Chondrocyte (in vitro differentiated cells): ENCODE measurements at regions not wholly inside any gene's neighbourhood (a gene's known extent, or its start where the extent isn't known, plus 50 kb on each side); places are given as distances from the start of the nearest gene placed in this dataset.

Experiments used
- DNase-seq: peaks from one replicate; pipeline ENCODE4 v3.0.0; 2021; ENCODE audit warnings: mixed read lengths, low spot score
- H3K27ac Mint-ChIP-seq: one replicate; pipeline ENCODE4 v1.8.0; 2021; ENCODE audit warnings: mild to moderate bottlenecking, moderate library complexity, mixed read lengths; ENCODE audit not compliant: unreplicated experiment
- H3K27me3 Mint-ChIP-seq: 2 replicates; pipeline ENCODE4 v1.8.0; 2021; ENCODE audit warnings: low read depth, mixed read lengths
- H3K36me3 Mint-ChIP-seq: 2 replicates; pipeline ENCODE4 v1.8.0; 2021; ENCODE audit warnings: low read depth, mixed read lengths
- H3K4me1 Mint-ChIP-seq: 2 replicates; pipeline ENCODE4 v1.8.0; 2021; ENCODE audit warnings: low read depth, mild to moderate bottlenecking, mixed read lengths
- H3K4me3 Mint-ChIP-seq: one replicate; pipeline ENCODE4 v1.8.0; 2021; ENCODE audit warnings: mild to moderate bottlenecking, moderate library complexity, mixed read lengths; ENCODE audit not compliant: unreplicated experiment
- H3K9me3 Mint-ChIP-seq: 2 replicates; pipeline ENCODE4 v1.8.0; 2021; ENCODE audit warnings: low read depth, mixed read lengths
- TF ChIP-seq, protein P1 (sequence below): fragments of 200-600 bp; sonication (generic); IDR thresholded peaks from 2 replicates; pipeline ENCODE4 v1.5.0; 2021; ENCODE audit warnings: antibody characterized with exemption, mild to moderate bottlenecking, moderate library complexity

- no peaks in the 10 kb centered on the region for H3K36me3 Mint-ChIP-seq
- peaks cover 14% of the 10 kb centered on the region for H3K9me3 Mint-ChIP-seq
- H3K4me1 Mint-ChIP-seq: no peaks in the 10 kb centered on the region
- H3K4me3 Mint-ChIP-seq: no peak overlapping the region
- peak; percentile 59 for DNase-seq
- no peak overlapping the region for H3K27ac Mint-ChIP-seq
- H3K27me3 Mint-ChIP-seq: peaks cover 2% of the 10 kb centered on the region
- TF ChIP-seq, protein P1, sequence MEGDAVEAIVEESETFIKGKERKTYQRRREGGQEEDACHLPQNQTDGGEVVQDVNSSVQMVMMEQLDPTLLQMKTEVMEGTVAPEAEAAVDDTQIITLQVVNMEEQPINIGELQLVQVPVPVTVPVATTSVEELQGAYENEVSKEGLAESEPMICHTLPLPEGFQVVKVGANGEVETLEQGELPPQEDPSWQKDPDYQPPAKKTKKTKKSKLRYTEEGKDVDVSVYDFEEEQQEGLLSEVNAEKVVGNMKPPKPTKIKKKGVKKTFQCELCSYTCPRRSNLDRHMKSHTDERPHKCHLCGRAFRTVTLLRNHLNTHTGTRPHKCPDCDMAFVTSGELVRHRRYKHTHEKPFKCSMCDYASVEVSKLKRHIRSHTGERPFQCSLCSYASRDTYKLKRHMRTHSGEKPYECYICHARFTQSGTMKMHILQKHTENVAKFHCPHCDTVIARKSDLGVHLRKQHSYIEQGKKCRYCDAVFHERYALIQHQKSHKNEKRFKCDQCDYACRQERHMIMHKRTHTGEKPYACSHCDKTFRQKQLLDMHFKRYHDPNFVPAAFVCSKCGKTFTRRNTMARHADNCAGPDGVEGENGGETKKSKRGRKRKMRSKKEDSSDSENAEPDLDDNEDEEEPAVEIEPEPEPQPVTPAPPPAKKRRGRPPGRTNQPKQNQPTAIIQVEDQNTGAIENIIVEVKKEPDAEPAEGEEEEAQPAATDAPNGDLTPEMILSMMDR: no peak
Observed at GRCh38 chr5:2250365-2250950, 367.7 kb upstream of the IRX4 start.

DNA sequence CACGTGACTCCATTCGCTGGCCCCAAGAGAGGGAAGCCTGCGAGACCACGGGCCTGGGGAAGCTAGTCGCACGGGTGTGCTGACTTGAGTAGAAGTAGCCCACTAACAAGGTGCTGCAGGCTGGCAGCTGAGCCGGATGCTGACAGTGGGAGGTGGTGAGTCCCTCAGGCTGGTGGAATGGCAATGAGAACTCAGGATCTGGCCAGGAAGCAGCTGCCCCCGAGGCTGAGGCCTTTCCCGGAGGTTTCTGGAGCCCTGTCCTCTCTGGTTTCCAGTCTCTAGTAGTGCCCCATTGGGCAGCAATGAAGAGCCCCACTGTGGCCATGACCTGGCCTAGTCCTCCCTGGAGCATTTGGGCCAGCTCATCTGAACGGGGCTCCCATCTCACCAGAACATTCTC, 366.7 kb upstream of the IRX4 start:
- peaks cover 2% of the 10 kb centered on the region for H3K27me3 Mint-ChIP-seq
- H3K9me3 Mint-ChIP-seq: peaks cover 15% of the 10 kb centered on the region

DNA sequence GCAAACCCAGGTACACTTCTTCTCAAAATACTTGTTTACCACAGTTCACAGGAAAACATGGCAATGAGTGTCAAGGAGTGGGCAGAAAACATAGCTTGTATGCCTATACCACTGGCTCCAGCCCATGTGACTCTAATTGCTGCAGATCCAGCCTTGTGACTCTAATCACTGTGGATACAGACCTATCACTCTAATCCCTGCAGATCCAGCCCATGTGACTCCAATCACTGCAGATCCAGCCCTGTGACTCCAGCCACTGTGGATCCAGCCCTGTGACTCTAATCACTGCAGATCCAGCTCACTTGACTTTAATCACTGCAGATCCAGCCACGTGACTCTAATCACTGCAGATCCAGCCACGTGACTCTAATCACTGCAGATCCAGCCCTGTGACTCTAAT, 366.3 kb upstream of the IRX4 start:
- peaks cover 2% of the 10 kb centered on the region for H3K27me3 Mint-ChIP-seq
- TF ChIP-seq, protein P1: no peak
- no peak for DNase-seq
- no peak overlapping the region for H3K27ac Mint-ChIP-seq
- H3K4me3 Mint-ChIP-seq: no peak overlapping the region
- H3K4me1 Mint-ChIP-seq: no peaks in the 10 kb centered on the region
- no peaks in the 10 kb centered on the region for H3K36me3 Mint-ChIP-seq
- peaks cover 15% of the 10 kb centered on the region for H3K9me3 Mint-ChIP-seq

More for the DNA sequence above, 366.7 kb upstream of the IRX4 start:
- no peaks in the 10 kb centered on the region for H3K36me3 Mint-ChIP-seq
- H3K4me3 Mint-ChIP-seq: no peak overlapping the region
- TF ChIP-seq, protein P1: no peak
- DNase-seq: no peak
- H3K4me1 Mint-ChIP-seq: no peaks in the 10 kb centered on the region
- H3K27ac Mint-ChIP-seq: no peak overlapping the region

- DNase-seq: no peak
- Mint-ChIP-seq H3K27ac (no peak overlapping the region), H3K4me1 (no peaks in the 10 kb centered on the region), H3K27me3 (no peaks in the 10 kb centered on the region), H3K9me3 (peaks cover 12% of the 10 kb centered on the region), H3K4me3 (no peak overlapping the region), H3K36me3 (no peaks in the 10 kb centered on the region)
- TF ChIP-seq, protein P1: no peak
Observed at GRCh38 chr5:2242539-2242938, 359.8 kb upstream of the IRX4 start.

DNA sequence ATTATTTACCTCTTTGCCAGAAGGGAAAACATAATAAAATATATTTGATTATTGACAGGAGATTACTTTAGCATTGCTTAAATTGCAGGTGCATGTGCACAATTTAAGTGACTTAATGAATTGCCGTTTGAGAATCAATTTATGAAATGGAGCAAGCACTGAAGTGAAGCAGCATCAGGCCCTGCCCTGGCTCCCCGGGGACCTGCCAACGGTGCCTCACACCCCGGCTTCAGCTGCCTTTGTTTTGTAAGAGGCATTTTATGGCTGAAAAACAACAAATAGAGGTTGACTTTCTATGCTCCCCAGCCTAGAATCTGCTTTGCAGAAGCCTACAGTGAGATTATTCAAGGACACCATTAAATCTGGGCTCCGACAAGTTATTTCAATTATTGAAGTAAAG, 359.1 kb upstream of the IRX4 start:
- H3K27me3 Mint-ChIP-seq: no peaks in the 10 kb centered on the region
- H3K36me3 Mint-ChIP-seq: no peaks in the 10 kb centered on the region
- H3K27ac Mint-ChIP-seq: no peak overlapping the region
- no peak overlapping the region for H3K4me3 Mint-ChIP-seq
- peaks cover 9% of the 10 kb centered on the region for H3K9me3 Mint-ChIP-seq
- TF ChIP-seq, protein P1: no peak
- no peak for DNase-seq
- H3K4me1 Mint-ChIP-seq: no peaks in the 10 kb centered on the region
